ENCODE measurements at regions not wholly inside any gene's neighbourhood (a gene's known extent, or its start where the extent isn't known, plus 50 kb on each side); places are given as distances from the start of the nearest gene placed in this dataset.

DNA sequence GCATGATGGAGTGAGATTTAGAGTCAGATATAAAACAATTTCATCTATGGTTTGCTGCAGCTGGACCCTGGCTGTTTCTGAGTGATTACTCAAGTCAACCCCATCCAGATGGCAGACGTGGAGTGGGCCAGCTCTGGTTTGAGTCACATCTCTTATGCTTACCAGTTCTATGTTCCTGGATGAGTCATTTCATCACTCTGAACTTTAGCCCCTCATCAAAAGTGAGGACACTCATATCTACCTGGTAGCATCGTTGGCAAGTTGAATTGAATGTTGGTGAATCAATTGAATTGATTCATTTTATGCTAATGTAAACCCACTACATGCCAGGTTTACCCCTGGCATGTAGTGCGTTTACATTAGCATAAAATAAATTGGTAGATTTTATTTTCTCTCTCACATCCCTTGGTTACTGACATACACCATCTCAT, 176.4 kb downstream of the FGF18 start:
- TF ChIP-seq CTCF (IDR thresholded peaks at IDR 0.05 in 4 of 5, conservative IDR thresholded peaks at IDR 0.05 in 1 of 5) (no peak), POLR2A (IDR thresholded peaks at IDR 0.05) (no peak)

Data from gastrocnemius medialis (tissue), 4 donors.